OCI-LY1 (cell line): ENCODE measurements at regions not wholly inside any gene's neighbourhood (a gene's known extent, or its start where the extent isn't known, plus 50 kb on each side); places are given as distances from the start of the nearest gene placed in this dataset.

ENCODE experiments used
- H2AFZ ChIP-seq: fragments of 200-600 bp; sonication (generic), shearing (Covaris generic); 2 replicates; pipeline ENCODE4 v1.6.0; 2014; ENCODE audit warnings: antibody characterized with exemption, mild to moderate bottlenecking, low read length
- H3F3A ChIP-seq: fragments of 200-600 bp; sonication (generic), shearing (Covaris generic); 2 replicates; pipeline ENCODE4 v1.6.0; 2014; ENCODE audit warnings: mild to moderate bottlenecking, antibody characterized with exemption, low read length, moderate library complexity; ENCODE audit not compliant: insufficient read depth
- H3K27ac ChIP-seq: fragments of 200-600 bp; sonication (generic); 2 replicates; pipeline ENCODE4 v1.5.1; 2014; ENCODE audit warnings: low read length, mixed run types, mild to moderate bottlenecking, low read depth; ENCODE audit not compliant: poor library complexity, severe bottlenecking
- H3K27me3 ChIP-seq: fragments of 200-600 bp; sonication (generic); 2 replicates; pipeline ENCODE4 v1.6.0; 2014; ENCODE audit warnings: antibody characterized with exemption, mild to moderate bottlenecking, low read length, moderate library complexity; ENCODE audit not compliant: insufficient read depth
- H3K36me3 ChIP-seq: fragments of 200-600 bp; sonication (generic); 2 replicates; pipeline ENCODE4 v1.6.1; 2014; ENCODE audit warnings: mild to moderate bottlenecking, antibody characterized with exemption, low read length, moderate library complexity, mixed read lengths; ENCODE audit not compliant: insufficient read depth
- H3K4me1 ChIP-seq: fragments of 200-600 bp; sonication (generic); 2 replicates; pipeline ENCODE4 v1.5.1; 2014; ENCODE audit warnings: mild to moderate bottlenecking, low read length, moderate library complexity; ENCODE audit not compliant: insufficient read depth, severe bottlenecking
- H3K4me2 ChIP-seq: fragments of 200-600 bp; sonication (generic), shearing (Covaris generic); 2 replicates; pipeline ENCODE4 v1.6.1; 2014; ENCODE audit warnings: low read length
- H3K4me3 ChIP-seq: fragments of 200-600 bp; sonication (generic); 2 replicates; pipeline ENCODE4 v1.5.1; 2014; ENCODE audit warnings: low read length, low read depth, mild to moderate bottlenecking, mixed read lengths; ENCODE audit not compliant: poor library complexity, severe bottlenecking
- H3K79me2 ChIP-seq: fragments of 200-600 bp; shearing (Covaris generic); 2 replicates; pipeline ENCODE4 v1.6.1; 2016; ENCODE audit warnings: mixed run types, low read length, mixed read lengths; ENCODE audit not compliant: insufficient read depth
- H3K9ac ChIP-seq: fragments of 200-600 bp; sonication (generic), shearing (Covaris generic); 2 replicates; pipeline ENCODE4 v1.6.1; 2014; ENCODE audit warnings: mild to moderate bottlenecking, low read length, mixed read lengths
- H3K9me2 ChIP-seq: fragments of 200-600 bp; sonication (generic), shearing (Covaris generic); 2 replicates; pipeline ENCODE4 v1.6.1; 2014; ENCODE audit warnings: low read depth, mild to moderate bottlenecking, low read length, mixed read lengths
- H3K9me3 ChIP-seq: fragments of 200-600 bp; shearing (Covaris generic); 2 replicates; pipeline ENCODE4 v1.6.1; 2014; ENCODE audit warnings: low read length, mixed read lengths
- H4K20me1 ChIP-seq: fragments of 200-600 bp; sonication (generic), shearing (Covaris generic); 2 replicates; pipeline ENCODE4 v1.6.0; 2016; ENCODE audit warnings: mild to moderate bottlenecking, low read length; ENCODE audit not compliant: insufficient read depth
- EZH2 ChIP-seq: fragments of 200-600 bp; sonication (generic), shearing (Covaris generic); IDR thresholded peaks from 2 replicates; pipeline ENCODE4 v1.8.0; 2017; ENCODE audit warnings: borderline replicate concordance, mixed run types, mild to moderate bottlenecking, antibody characterized with exemption, low read length, moderate library complexity, mixed read lengths
- TF ChIP-seq, protein P1 (sequence below): fragments of 200-600 bp; sonication (generic), shearing (Covaris generic); IDR thresholded peaks from 2 replicates; pipeline ENCODE4 v1.5.1; 2017; ENCODE audit warnings: mild to moderate bottlenecking, antibody characterized with exemption, low read length, moderate library complexity, mixed read lengths

- no peaks in the 10 kb centered on the region for H3K9me2 ChIP-seq
- H3K9ac ChIP-seq = no peak overlapping the region
- no peaks in the 10 kb centered on the region for H3K79me2 ChIP-seq
- H3F3A ChIP-seq = no peaks in the 10 kb centered on the region
- no peak overlapping the region for H3K4me3 ChIP-seq
- no peaks in the 10 kb centered on the region for H3K36me3 ChIP-seq
- no peak overlapping the region for H3K4me2 ChIP-seq
- no peak overlapping the region for H2AFZ ChIP-seq
- no peaks in the 10 kb centered on the region for H3K9me3 ChIP-seq
- TF ChIP-seq, protein P1, sequence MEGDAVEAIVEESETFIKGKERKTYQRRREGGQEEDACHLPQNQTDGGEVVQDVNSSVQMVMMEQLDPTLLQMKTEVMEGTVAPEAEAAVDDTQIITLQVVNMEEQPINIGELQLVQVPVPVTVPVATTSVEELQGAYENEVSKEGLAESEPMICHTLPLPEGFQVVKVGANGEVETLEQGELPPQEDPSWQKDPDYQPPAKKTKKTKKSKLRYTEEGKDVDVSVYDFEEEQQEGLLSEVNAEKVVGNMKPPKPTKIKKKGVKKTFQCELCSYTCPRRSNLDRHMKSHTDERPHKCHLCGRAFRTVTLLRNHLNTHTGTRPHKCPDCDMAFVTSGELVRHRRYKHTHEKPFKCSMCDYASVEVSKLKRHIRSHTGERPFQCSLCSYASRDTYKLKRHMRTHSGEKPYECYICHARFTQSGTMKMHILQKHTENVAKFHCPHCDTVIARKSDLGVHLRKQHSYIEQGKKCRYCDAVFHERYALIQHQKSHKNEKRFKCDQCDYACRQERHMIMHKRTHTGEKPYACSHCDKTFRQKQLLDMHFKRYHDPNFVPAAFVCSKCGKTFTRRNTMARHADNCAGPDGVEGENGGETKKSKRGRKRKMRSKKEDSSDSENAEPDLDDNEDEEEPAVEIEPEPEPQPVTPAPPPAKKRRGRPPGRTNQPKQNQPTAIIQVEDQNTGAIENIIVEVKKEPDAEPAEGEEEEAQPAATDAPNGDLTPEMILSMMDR = no peak
- no peak for TF ChIP-seq EZH2
- no peak overlapping the region for H3K27ac ChIP-seq
- no peaks in the 10 kb centered on the region for H3K4me1 ChIP-seq
- no peaks in the 10 kb centered on the region for H3K27me3 ChIP-seq
- H4K20me1 ChIP-seq = no peaks in the 10 kb centered on the region
Measured at GRCh38 chr7:118389629-118390028, 165.1 kb downstream of the ANKRD7 start.

DNA sequence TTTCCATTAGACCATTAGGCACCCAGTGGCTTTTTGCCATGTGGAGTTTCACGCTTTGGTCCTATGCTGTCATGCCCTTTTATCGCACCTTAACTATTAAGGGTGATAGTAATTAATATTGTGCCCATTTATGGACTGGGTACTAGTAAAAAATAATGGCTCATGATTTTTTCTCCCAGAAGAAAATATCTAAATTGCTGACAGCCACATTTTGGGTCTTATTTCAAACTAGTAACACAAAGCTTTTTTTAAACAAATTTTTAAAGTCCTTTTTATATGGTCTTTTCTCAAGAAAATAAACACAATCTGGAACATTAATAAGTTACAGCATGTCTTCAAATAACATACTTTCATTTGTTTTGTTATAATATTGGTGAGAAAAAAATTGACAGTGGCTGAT, 179.7 kb downstream of the ANKRD7 start:
- Histone ChIP-seq H3K79me2 (no peaks in the 10 kb centered on the region), H2AFZ (no peak overlapping the region), H4K20me1 (no peaks in the 10 kb centered on the region), H3K4me2 (no peak overlapping the region), H3K27me3 (no peaks in the 10 kb centered on the region), H3K9me2 (peaks cover 10% of the 10 kb centered on the region), H3K9me3 (no peaks in the 10 kb centered on the region), H3K4me1 (no peaks in the 10 kb centered on the region), H3K9ac (no peak overlapping the region), H3K36me3 (no peaks in the 10 kb centered on the region), H3F3A (no peaks in the 10 kb centered on the region), H3K4me3 (no peak overlapping the region), H3K27ac (no peak overlapping the region)
- TF ChIP-seq EZH2 = no peak
- TF ChIP-seq, protein P1 = no peak

DNA sequence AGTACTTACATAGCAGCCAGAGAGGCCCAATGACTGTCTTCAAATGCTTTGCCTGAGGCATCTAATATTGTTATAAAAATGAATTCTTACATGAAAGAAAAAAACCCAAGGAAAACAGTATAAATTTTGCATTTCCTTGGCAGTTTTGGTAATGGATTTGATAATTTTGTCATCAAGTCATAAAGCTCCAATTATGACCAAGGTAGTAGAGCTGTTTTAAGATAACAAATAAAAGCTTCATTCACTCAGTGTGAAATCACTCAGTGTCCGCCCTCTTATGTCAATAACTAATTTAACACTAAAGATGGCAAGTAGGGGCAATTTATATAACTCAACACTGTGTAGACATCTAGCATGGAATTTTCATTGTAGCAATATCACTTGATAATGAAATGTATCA, 193.9 kb downstream of the ANKRD7 start:
- Histone ChIP-seq H3F3A (no peaks in the 10 kb centered on the region), H2AFZ (no peak overlapping the region), H3K27me3 (no peaks in the 10 kb centered on the region), H3K4me3 (no peak overlapping the region), H3K9me2 (no peaks in the 10 kb centered on the region), H3K27ac (no peak overlapping the region), H3K9ac (no peak overlapping the region), H4K20me1 (no peaks in the 10 kb centered on the region), H3K79me2 (no peaks in the 10 kb centered on the region), H3K9me3 (no peaks in the 10 kb centered on the region), H3K4me1 (no peaks in the 10 kb centered on the region), H3K36me3 (no peaks in the 10 kb centered on the region), H3K4me2 (no peak overlapping the region)
- no peak for TF ChIP-seq EZH2
- TF ChIP-seq, protein P1 = no peak
